Lower leg skin (tissue), 3 donors: ENCODE measurements at regions not wholly inside any gene's neighbourhood (a gene's known extent, or its start where the extent isn't known, plus 50 kb on each side); places are given as distances from the start of the nearest gene placed in this dataset.
"Not testable (repeated sequence)": the region's sequence is repeated elsewhere in the genome, so short reads cannot be mapped to it uniquely, and the experiment has no call there.

ENCODE experiments used
- POLR2A ChIP-seq, 2 donors: fragments of 450-650 bp; IDR thresholded peaks; one replicate each; pipeline ENCODE4 v1.6.1; 2016 to 2017; ENCODE audit warnings: antibody characterized with exemption in 2 of 2, mild to moderate bottlenecking in 1 of 2, moderate library complexity in 1 of 2
- TF ChIP-seq, protein P1 (sequence below), 3 donors: fragments of 450-650 bp; IDR thresholded peaks; one replicate each; pipeline ENCODE4 v1.5.1; 2016; ENCODE audit warnings: antibody characterized with exemption in 3 of 3, mild to moderate bottlenecking in 3 of 3, moderate library complexity in 2 of 3

DNA sequence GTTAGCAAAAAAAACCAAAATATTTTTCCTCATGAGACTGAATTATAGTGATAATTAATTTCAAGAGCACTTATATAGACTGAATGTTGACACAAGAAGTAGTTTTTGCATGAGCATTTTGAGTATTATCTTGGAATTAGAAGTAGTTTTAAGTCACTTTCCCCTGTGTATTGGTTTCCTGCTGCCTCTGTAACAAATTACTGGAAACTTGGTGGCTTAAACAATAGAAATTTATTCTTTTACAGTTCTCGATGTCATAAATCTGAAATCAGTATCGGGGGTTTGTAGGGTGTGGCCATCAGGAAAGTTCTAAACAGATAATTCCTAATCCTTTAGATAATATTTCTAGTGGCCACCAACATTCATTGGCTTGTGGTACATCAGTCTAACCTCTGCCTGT, 957.8 kb downstream of the LTN1 start:
- TF ChIP-seq, protein P1, sequence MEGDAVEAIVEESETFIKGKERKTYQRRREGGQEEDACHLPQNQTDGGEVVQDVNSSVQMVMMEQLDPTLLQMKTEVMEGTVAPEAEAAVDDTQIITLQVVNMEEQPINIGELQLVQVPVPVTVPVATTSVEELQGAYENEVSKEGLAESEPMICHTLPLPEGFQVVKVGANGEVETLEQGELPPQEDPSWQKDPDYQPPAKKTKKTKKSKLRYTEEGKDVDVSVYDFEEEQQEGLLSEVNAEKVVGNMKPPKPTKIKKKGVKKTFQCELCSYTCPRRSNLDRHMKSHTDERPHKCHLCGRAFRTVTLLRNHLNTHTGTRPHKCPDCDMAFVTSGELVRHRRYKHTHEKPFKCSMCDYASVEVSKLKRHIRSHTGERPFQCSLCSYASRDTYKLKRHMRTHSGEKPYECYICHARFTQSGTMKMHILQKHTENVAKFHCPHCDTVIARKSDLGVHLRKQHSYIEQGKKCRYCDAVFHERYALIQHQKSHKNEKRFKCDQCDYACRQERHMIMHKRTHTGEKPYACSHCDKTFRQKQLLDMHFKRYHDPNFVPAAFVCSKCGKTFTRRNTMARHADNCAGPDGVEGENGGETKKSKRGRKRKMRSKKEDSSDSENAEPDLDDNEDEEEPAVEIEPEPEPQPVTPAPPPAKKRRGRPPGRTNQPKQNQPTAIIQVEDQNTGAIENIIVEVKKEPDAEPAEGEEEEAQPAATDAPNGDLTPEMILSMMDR (IDR thresholded peaks at IDR 0.05): not testable (repeated sequence)
- TF ChIP-seq POLR2A (IDR thresholded peaks at IDR 0.05): not testable (repeated sequence)
